ENCODE measurements at regions not wholly inside any gene's neighbourhood (a gene's known extent, or its start where the extent isn't known, plus 50 kb on each side); places are given as distances from the start of the nearest gene placed in this dataset.

- DNase-seq (ENCODE audit: low spot score): no peak
Measured at GRCh38 chr3:78516937-78517336, 1250.9 kb downstream of the ROBO1 start.

- DNase-seq (ENCODE audit: low spot score): no peak
Measured at GRCh38 chr3:78517965-78518364, 1249.8 kb downstream of the ROBO1 start.

GRCh38 chr3:78519281-78519680 lies 1248.5 kb downstream of the ROBO1 start:
- no peak for DNase-seq (ENCODE audit: low spot score)

- no peak for DNase-seq (ENCODE audit: low spot score)
Measured at GRCh38 chr3:78529601-78530000, 1238.2 kb downstream of the ROBO1 start.

- DNase-seq (ENCODE audit: low spot score): no peak
Measured at GRCh38 chr3:78540485-78540884, 1227.3 kb downstream of the ROBO1 start.

GRCh38 chr3:78545827-78546226 lies 1222.0 kb downstream of the ROBO1 start:
- no peak for DNase-seq (ENCODE audit: low spot score)

Data from D341Med (cell line).